ENCODE measurements at regions not wholly inside any gene's neighbourhood (a gene's known extent, or its start where the extent isn't known, plus 50 kb on each side); places are given as distances from the start of the nearest gene placed in this dataset.

DNA sequence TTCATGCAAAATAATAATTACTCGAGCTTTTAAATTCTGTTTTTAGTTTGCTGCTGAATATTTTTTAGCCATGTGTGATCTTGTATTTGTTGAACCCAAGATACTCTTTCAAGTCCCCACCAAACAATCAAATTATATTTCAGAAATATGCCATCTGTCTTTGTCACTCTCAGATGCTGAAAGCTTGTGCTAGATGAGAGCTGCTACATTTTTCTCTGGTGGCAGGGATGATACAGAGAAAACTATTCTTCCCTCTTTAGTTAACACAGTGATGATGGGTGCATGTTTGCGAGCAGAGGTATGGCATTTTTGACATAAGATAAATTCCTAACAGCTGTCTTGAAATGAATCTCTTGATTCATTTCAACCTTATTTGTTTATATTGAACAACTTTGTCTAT, 100.6 kb upstream of the NPHP3 start:
- intact Hi-C loops (cut with DNase I; ENCODE audit: low total_unique reads): no loop called here
- DNase-seq: no peak
- no peaks in the 10 kb centered on the region for H3K27me3 ChIP-seq
- H3K36me3 ChIP-seq: no peaks in the 10 kb centered on the region
- no peak overlapping the region for H3K4me3 ChIP-seq
- H3K4me1 ChIP-seq: no peaks in the 10 kb centered on the region
- H3K9me3 ChIP-seq: no peaks in the 10 kb centered on the region
- TF ChIP-seq POLR2A (IDR thresholded peaks at IDR 0.05): no peak
- TF ChIP-seq, protein P1, sequence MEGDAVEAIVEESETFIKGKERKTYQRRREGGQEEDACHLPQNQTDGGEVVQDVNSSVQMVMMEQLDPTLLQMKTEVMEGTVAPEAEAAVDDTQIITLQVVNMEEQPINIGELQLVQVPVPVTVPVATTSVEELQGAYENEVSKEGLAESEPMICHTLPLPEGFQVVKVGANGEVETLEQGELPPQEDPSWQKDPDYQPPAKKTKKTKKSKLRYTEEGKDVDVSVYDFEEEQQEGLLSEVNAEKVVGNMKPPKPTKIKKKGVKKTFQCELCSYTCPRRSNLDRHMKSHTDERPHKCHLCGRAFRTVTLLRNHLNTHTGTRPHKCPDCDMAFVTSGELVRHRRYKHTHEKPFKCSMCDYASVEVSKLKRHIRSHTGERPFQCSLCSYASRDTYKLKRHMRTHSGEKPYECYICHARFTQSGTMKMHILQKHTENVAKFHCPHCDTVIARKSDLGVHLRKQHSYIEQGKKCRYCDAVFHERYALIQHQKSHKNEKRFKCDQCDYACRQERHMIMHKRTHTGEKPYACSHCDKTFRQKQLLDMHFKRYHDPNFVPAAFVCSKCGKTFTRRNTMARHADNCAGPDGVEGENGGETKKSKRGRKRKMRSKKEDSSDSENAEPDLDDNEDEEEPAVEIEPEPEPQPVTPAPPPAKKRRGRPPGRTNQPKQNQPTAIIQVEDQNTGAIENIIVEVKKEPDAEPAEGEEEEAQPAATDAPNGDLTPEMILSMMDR (IDR thresholded peaks at IDR 0.05): no peak
- H3K27ac ChIP-seq: no peak overlapping the region

DNA sequence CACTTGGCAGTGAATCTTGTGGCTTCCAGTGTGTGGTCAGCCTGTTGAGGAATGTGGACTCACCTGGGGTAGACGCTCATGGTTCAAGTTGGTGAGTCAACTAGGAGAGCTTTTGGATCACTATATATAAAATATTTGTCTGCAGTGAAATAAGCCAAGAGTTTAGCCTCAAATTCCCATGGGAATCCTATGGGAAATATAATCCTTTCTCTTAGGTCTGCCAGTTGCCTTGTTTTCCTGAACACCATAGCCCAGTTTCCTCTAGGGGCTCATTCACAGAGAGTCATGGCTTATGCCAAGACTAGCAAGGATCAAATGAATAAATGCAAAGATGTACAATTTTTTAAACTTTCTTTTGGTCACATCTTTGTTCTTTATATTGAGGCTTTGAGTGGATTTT, 100.1 kb upstream of the NPHP3 start:
- no peak overlapping the region for H3K27ac ChIP-seq
- intact Hi-C loops (cut with DNase I; ENCODE audit: low total_unique reads): no loop called here
- no peaks in the 10 kb centered on the region for H3K9me3 ChIP-seq
- H3K27me3 ChIP-seq: no peaks in the 10 kb centered on the region
- DNase-seq: no peak
- TF ChIP-seq POLR2A (IDR thresholded peaks at IDR 0.05): no peak
- TF ChIP-seq, protein P1 (IDR thresholded peaks at IDR 0.05): no peak
- no peaks in the 10 kb centered on the region for H3K4me1 ChIP-seq
- H3K36me3 ChIP-seq: no peaks in the 10 kb centered on the region
- H3K4me3 ChIP-seq: no peak overlapping the region

DNA sequence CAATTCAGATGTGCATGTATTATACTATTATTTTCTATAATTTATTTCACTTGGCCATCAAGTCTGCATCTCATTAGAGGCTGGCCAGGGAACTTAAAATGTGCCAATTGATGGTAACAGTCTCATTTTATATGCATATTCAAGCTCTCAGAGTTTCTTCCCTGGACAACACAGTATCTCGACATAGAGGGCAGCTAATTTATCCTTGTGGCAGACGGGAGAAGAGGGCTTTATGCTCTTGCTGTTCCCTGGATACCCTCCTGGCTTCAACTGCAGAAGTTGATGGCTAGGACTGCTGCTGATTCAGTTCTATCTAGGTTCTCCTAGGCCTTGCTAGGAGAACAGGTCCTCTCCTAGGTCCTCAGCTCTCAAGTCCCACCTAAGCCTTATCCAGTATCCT, 99.1 kb upstream of the NPHP3 start:
- Histone ChIP-seq H3K4me1 (no peaks in the 10 kb centered on the region), H3K9me3 (no peaks in the 10 kb centered on the region), H3K27me3 (no peaks in the 10 kb centered on the region), H3K36me3 (no peaks in the 10 kb centered on the region), H3K27ac (no peak overlapping the region), H3K4me3 (no peak overlapping the region)
- no peak for DNase-seq
- intact Hi-C loops (cut with DNase I; ENCODE audit: low total_unique reads): no loop called here
- no peak for TF ChIP-seq POLR2A (IDR thresholded peaks at IDR 0.05)
- TF ChIP-seq, protein P1 (IDR thresholded peaks at IDR 0.05): no peak

DNA sequence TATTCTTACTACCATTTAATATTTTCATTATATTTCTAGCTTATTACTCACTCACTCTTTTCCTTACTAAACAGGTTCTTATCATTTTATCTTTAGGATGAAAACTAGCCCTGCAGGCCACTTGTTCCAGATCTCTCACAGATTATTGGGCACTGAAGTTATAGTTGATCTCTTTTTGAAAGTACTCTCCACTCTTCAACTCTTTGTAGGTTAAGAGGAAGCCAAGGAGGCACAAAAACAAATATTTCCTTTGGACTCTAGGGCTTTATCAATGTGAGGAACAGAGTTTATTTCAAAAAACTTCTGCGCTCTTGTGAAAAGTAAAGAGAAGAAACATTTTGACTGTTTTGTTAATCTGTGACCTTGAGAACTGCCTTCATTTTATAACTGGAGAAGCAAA, 96.0 kb upstream of the NPHP3 start:
- no peak overlapping the region for H3K4me3 ChIP-seq
- no peak overlapping the region for H3K27ac ChIP-seq
- intact Hi-C loops (cut with DNase I; ENCODE audit: low total_unique reads): no loop called here
- no peaks in the 10 kb centered on the region for H3K27me3 ChIP-seq
- H3K36me3 ChIP-seq: no peaks in the 10 kb centered on the region
- no peaks in the 10 kb centered on the region for H3K4me1 ChIP-seq
- H3K9me3 ChIP-seq: no peaks in the 10 kb centered on the region
- DNase-seq: no peak
- TF ChIP-seq, protein P1 (IDR thresholded peaks at IDR 0.05): no peak
- TF ChIP-seq POLR2A (IDR thresholded peaks at IDR 0.05): no peak

DNA sequence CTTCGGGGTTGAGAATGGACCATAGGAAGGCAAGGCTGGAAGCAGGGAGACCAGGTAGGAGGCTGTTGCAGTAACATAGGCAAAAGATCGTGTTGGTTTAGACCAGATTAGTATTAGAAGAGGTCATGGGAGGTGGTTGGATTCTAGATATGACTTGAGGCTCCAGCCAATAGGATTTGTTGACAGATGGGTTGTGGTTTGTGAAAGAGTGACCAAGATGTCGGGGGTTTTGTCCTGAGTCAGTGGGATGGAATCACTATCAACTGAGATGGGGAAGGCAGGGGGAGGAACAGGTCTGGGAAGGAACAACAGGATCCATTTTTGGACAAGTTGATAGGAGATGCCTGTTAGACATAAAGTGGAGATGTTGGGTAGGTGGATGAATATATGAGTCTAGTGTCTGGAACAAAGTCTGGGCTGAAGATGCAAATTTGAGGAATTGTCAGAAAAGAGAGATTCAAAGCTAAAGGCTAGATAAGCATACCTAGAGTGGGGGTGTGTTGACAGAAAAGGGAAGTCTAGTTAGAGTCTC, 95.5 kb upstream of the NPHP3 start:
- no peaks in the 10 kb centered on the region for H3K36me3 ChIP-seq
- no peak for TF ChIP-seq POLR2A (IDR thresholded peaks at IDR 0.05)
- TF ChIP-seq, protein P1 (IDR thresholded peaks at IDR 0.05): no peak
- H3K27ac ChIP-seq: no peak overlapping the region
- H3K4me3 ChIP-seq: no peak overlapping the region
- H3K9me3 ChIP-seq: no peaks in the 10 kb centered on the region
- intact Hi-C loops (cut with DNase I; ENCODE audit: low total_unique reads): no loop called here
- H3K4me1 ChIP-seq: no peaks in the 10 kb centered on the region
- H3K27me3 ChIP-seq: no peaks in the 10 kb centered on the region
- DNase-seq: no peak

All from uterus (tissue), 3 donors.